A549 (cell line): ENCODE measurements at regions not wholly inside any gene's neighbourhood (a gene's known extent, or its start where the extent isn't known, plus 50 kb on each side); places are given as distances from the start of the nearest gene placed in this dataset.

Source experiments
- CTCF ChIP-seq: fragments of >200 bp; sonication (Bioruptor Twin); formaldehyde crosslinking; IDR thresholded peaks from 3 replicates; pipeline ENCODE4 v1.5.1; 2016
- EP300 ChIP-seq, 2 experiments: fragments of >200 bp; sonication (Bioruptor Twin); formaldehyde crosslinking; IDR thresholded peaks; 2 replicates in 1 of 2; 3 replicates in 1 of 2; pipeline ENCODE4 v1.6.1; 2016 to 2017
- POLR2A ChIP-seq: IDR thresholded peaks from 2 replicates; pipeline ENCODE4 v1.6.1; 2012; ENCODE audit warnings: mild to moderate bottlenecking, low read length

GRCh38 chrX:39260965-39261364 is 459.7 kb downstream of the MID1IP1 start:
- no peak for TF ChIP-seq POLR2A
- TF ChIP-seq CTCF = no peak
- no peak for TF ChIP-seq EP300 (IDR thresholded peaks at IDR 0.05)
